ENCODE measurements at regions not wholly inside any gene's neighbourhood (a gene's known extent, or its start where the extent isn't known, plus 50 kb on each side); places are given as distances from the start of the nearest gene placed in this dataset.

GRCh38 chr12:13596714-13597113 is 384.7 kb downstream of the GRIN2B start:
- ChIA-PET POLR2A (no interaction called here), CTCF (interaction anchor here (1.4 kb wide), 1 partner anchor 64 kb away, joined by 3 read pairs; no protein-coding TSS in a partner anchor)
- TF ChIP-seq CTCF (IDR thresholded peaks at IDR 0.05; ENCODE audit: insufficient read depth, low read length, missing control alignments), result no peak
- no peak for DNase-seq (ENCODE audit: low read depth, low spot score)
- H3K4me3 ChIP-seq (ENCODE audit: low read depth, low read length), result no peak overlapping the region

- TF ChIP-seq CTCF (IDR thresholded peaks at IDR 0.05; ENCODE audit: insufficient read depth, low read length, missing control alignments), result no peak
- ChIA-PET CTCF (interaction anchor here (1.4 kb wide), 1 partner anchor 65 kb away, joined by 3 read pairs; no protein-coding TSS in a partner anchor), POLR2A (no interaction called here)
- DNase-seq (ENCODE audit: low read depth, low spot score), result no peak
- no peak overlapping the region for H3K4me3 ChIP-seq (ENCODE audit: low read depth, low read length)
These were observed 385.6 kb downstream of the GRIN2B start for GRCh38 chr12:13595536-13596443.

GRCh38 chr12:13594731-13595514 is 386.5 kb downstream of the GRIN2B start:
- DNase-seq (ENCODE audit: low read depth, low spot score), result no peak
- ChIA-PET CTCF (no interaction called here), POLR2A (no interaction called here)
- no peak for TF ChIP-seq CTCF (IDR thresholded peaks at IDR 0.05; ENCODE audit: insufficient read depth, low read length, missing control alignments)
- no peak overlapping the region for H3K4me3 ChIP-seq (ENCODE audit: low read depth, low read length)

- DNase-seq (ENCODE audit: low read depth, low spot score), result no peak
- no peak overlapping the region for H3K4me3 ChIP-seq (ENCODE audit: low read depth, low read length)
- ChIA-PET CTCF (no interaction called here), POLR2A (no interaction called here)
- no peak for TF ChIP-seq CTCF (IDR thresholded peaks at IDR 0.05; ENCODE audit: insufficient read depth, low read length, missing control alignments)
These were observed 389.1 kb downstream of the GRIN2B start for GRCh38 chr12:13592063-13592942.

- CTCF ChIA-PET, result no interaction called here
- H3K4me3 ChIP-seq (ENCODE audit: low read depth, low read length), result no peak overlapping the region
- no peak for TF ChIP-seq CTCF (IDR thresholded peaks at IDR 0.05; ENCODE audit: insufficient read depth, low read length, missing control alignments)
- DNase-seq (ENCODE audit: low read depth, low spot score), result no peak
- POLR2A ChIA-PET, result no interaction called here
These were observed 389.9 kb downstream of the GRIN2B start for GRCh38 chr12:13591488-13591887.
